Endothelial cell of umbilical vein (primary cell): ENCODE measurements at regions not wholly inside any gene's neighbourhood (a gene's known extent, or its start where the extent isn't known, plus 50 kb on each side); places are given as distances from the start of the nearest gene placed in this dataset.

Source experiments
- BruUV-seq: library from RNA; stranded (reverse); fragments of 400-500 nt; replicated peaks from 2 replicates; lab custom pipeline; 2021; lab: Mats Ljungman, UMichigan
- CTCF ChIA-PET: fragments of 300-600, 350-600 bp; sonication (Branson Sonifier 250); formaldehyde crosslinking; loops from one replicate; lab custom pipeline; 2021; ENCODE audit warnings: antibody characterized with exemption, inconsistent platforms; lab: Charles Lee
- POLR2A ChIA-PET: fragments of 300-600, 350-600 bp; sonication (Branson Sonifier 250); formaldehyde crosslinking; loops from one replicate; lab custom pipeline; 2021; ENCODE audit warnings: antibody characterized with exemption, inconsistent platforms; lab: Charles Lee
- DNase-seq: peaks from one replicate; pipeline ENCODE4 v3.0.0-alpha.2; 2011; ENCODE audit warnings: low read depth, low spot score
- FAIRE-seq: peaks from 2 replicates; lab custom pipeline; 2011; peaks lifted over from hg19 to GRCh38; lab: Jason Lieb, UNC
- H2AFZ ChIP-seq: 2 replicates; pipeline ENCODE4 v1.6.0; 2012; ENCODE audit warnings: low read depth, low read length, control low read depth, inconsistent platforms
- H3K27ac ChIP-seq: 2 replicates; pipeline ENCODE4 v1.5.1; 2011; ENCODE audit warnings: low read depth, mild to moderate bottlenecking, control low read depth, low read length, moderate library complexity; ENCODE audit not compliant: insufficient read depth
- H3K27me3 ChIP-seq, 2 experiments: 2 replicates each; pipeline versions ENCODE4 v1.6.0 to v1.6.1; 2011; ENCODE audit warnings: low read length in 2 of 2, mixed read lengths in 1 of 2; ENCODE audit not compliant: control insufficient read depth in 2 of 2, insufficient read depth in 2 of 2
- H3K36me3 ChIP-seq, 2 experiments: 2 replicates in 1 of 2; 3 replicates in 1 of 2; pipeline ENCODE4 v1.5.1; 2011; ENCODE audit warnings: low read length in 2 of 2, mild to moderate bottlenecking in 1 of 2, moderate library complexity in 1 of 2; ENCODE audit not compliant: control insufficient read depth in 2 of 2, insufficient read depth in 2 of 2; ENCODE audit errors: extremely low read depth in 1 of 2
- H3K4me1 ChIP-seq: 3 replicates; pipeline ENCODE4 v1.5.1; 2011; ENCODE audit warnings: mild to moderate bottlenecking, low read length; ENCODE audit not compliant: control insufficient read depth, insufficient read depth; ENCODE audit errors: extremely low read depth
- H3K4me2 ChIP-seq: 2 replicates; pipeline ENCODE4 v1.6.1; 2011; ENCODE audit warnings: low read length, control low read depth, mixed read lengths; ENCODE audit not compliant: insufficient read depth
- H3K4me3 ChIP-seq, 3 experiments: fragments of 200-600 bp in 1 of 3; sonication (generic), shearing (Covaris generic) in 1 of 3; replicated peaks in 1 of 3; 2 replicates each; pipeline ENCODE4 v1.5.1; 2011 to 2016; ENCODE audit warnings: control low read depth in 3 of 3, low read length in 3 of 3, mild to moderate bottlenecking in 2 of 3, inconsistent platforms in 1 of 3, low read depth in 1 of 3, moderate library complexity in 1 of 3; ENCODE audit not compliant: insufficient read depth in 1 of 3
- H3K79me2 ChIP-seq: 2 replicates; pipeline ENCODE4 v1.6.0; 2012; ENCODE audit warnings: low read length, inconsistent platforms; ENCODE audit not compliant: control insufficient read depth, insufficient read depth
- H3K9ac ChIP-seq: replicated peaks from 2 replicates; pipeline ENCODE3; 2011; ENCODE audit warnings: low read length, control low read depth; ENCODE audit not compliant: insufficient read depth; ENCODE audit errors: extremely low read depth
- H3K9me1 ChIP-seq: replicated peaks from 3 replicates; pipeline ENCODE4 v1.6.0; 2011; ENCODE audit warnings: mild to moderate bottlenecking, low read length; ENCODE audit not compliant: control insufficient read depth, insufficient read depth; ENCODE audit errors: extremely low read depth
- H3K9me3 ChIP-seq: replicated peaks from 2 replicates; pipeline ENCODE4 v1.5.1; 2012; ENCODE audit warnings: low read length, inconsistent platforms; ENCODE audit not compliant: control insufficient read depth, insufficient read depth
- H4K20me1 ChIP-seq: replicated peaks from 2 replicates; pipeline ENCODE3; 2011; ENCODE audit warnings: mild to moderate bottlenecking, low read length; ENCODE audit not compliant: control insufficient read depth, insufficient read depth; ENCODE audit errors: extremely low read depth
- EZH2 ChIP-seq: IDR thresholded peaks from 2 replicates; pipeline ENCODE4 v1.6.1; 2012; ENCODE audit warnings: borderline replicate concordance, low read depth, mild to moderate bottlenecking, moderate library complexity, low read length, inconsistent platforms; ENCODE audit not compliant: severe bottlenecking
- FOS ChIP-seq: IDR thresholded peaks from 2 replicates; pipeline ENCODE4 v1.6.1; 2011; ENCODE audit warnings: mild to moderate bottlenecking, low read length, moderate library complexity, borderline replicate concordance; ENCODE audit not compliant: insufficient read depth
- GATA2 ChIP-seq: IDR thresholded peaks from 2 replicates; pipeline ENCODE4 v1.7.0; 2011; ENCODE audit warnings: low read depth, mild to moderate bottlenecking, moderate library complexity, mixed read lengths, low read length; ENCODE audit not compliant: insufficient read length, insufficient read depth
- JUN ChIP-seq: IDR thresholded peaks from 2 replicates; pipeline ENCODE4 v1.6.1; 2011; ENCODE audit warnings: borderline replicate concordance, low read depth; ENCODE audit not compliant: insufficient read length, insufficient read depth
- MYC ChIP-seq: IDR thresholded peaks from one replicate; pipeline ENCODE4 v1.6.1; 2011; ENCODE audit warnings: mild to moderate bottlenecking, low read depth, low read length
- POLR2A ChIP-seq: IDR thresholded peaks from 2 replicates; pipeline ENCODE4 v1.6.1; 2012; ENCODE audit warnings: low read depth, mild to moderate bottlenecking, control low read depth, low read length
- POLR2AphosphoS5 ChIP-seq: IDR thresholded peaks from 2 replicates; pipeline ENCODE4 v1.6.1; 2012; ENCODE audit warnings: low read depth, mild to moderate bottlenecking, control low read depth, low read length, moderate library complexity; ENCODE audit not compliant: insufficient read depth
- dilution Hi-C: fragments of 300-500 bp; cut with MboI; formaldehyde crosslinking; loops from one replicate; pipeline ENCODE4 v1.15.0; 2019; ENCODE audit warnings: low sequenced_read_pairs; ENCODE audit not compliant: extremely low pct_ligation_motif_present
- intact Hi-C: fragments of 100-400 bp; cut with micrococcal nuclease; formaldehyde crosslinking; loops from one replicate; pipeline ENCODE4 v1.10.0; 2022
- TF ChIP-seq, protein P1 (sequence below): IDR thresholded peaks from 2 replicates; pipeline ENCODE4 v1.6.1; 2011; ENCODE audit not compliant: insufficient read depth, insufficient read length
- TF ChIP-seq, protein P2 (sequence below), 2 donors: IDR thresholded peaks; 1 replicate in 1 of 2; 2 replicates in 1 of 2; pipeline ENCODE4 v1.5.1; 2011; ENCODE audit warnings: low read length in 2 of 2, mild to moderate bottlenecking in 2 of 2, moderate library complexity in 2 of 2, control low read depth in 1 of 2, inconsistent platforms in 1 of 2, low read depth in 1 of 2; ENCODE audit not compliant: insufficient read depth in 1 of 2; ENCODE audit errors: extremely low read depth in 1 of 2

DNA sequence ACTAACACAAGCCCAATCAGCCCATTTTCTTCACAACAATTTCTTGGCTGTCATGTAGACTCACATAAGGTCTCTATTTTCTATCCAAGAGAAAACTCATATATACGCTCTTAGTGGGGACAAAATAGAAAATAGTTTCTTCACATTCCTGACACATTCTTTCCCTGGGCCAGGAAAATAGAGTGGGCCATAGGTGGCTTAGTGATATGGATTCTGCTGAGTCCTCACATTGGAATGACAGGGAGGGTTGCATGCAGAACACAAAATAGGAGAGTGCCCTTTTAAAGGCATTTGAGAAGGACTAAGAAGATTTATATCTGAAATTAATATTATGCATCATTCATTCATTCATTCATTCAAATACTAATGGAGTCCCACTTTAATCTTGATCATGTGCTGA is 207.7 kb downstream of the LYPLAL1 start:
- ChIA-PET POLR2A (no interaction called here), CTCF (interaction anchor here (1.2 kb wide), 1 partner anchor 9 kb away, joined by 3 read pairs; no protein-coding TSS in a partner anchor)
- Histone ChIP-seq H3K9ac (no peak overlapping the region), H3K9me1 (no peaks in the 10 kb centered on the region), H3K4me3 (no peak overlapping the region), H3K9me3 (no peaks in the 10 kb centered on the region), H3K4me2 (no peak overlapping the region), H3K4me1 (no peaks in the 10 kb centered on the region), H4K20me1 (no peaks in the 10 kb centered on the region), H3K79me2 (no peaks in the 10 kb centered on the region), H3K27ac (no peak overlapping the region), H2AFZ (no peak overlapping the region), H3K36me3 (no peaks in the 10 kb centered on the region), H3K27me3 (no peaks in the 10 kb centered on the region)
- dilution Hi-C loops: no loop called here
- TF ChIP-seq POLR2AphosphoS5: no peak
- no peak for TF ChIP-seq JUN
- no peak for TF ChIP-seq EZH2
- TF ChIP-seq MYC: no peak
- TF ChIP-seq, protein P1, sequence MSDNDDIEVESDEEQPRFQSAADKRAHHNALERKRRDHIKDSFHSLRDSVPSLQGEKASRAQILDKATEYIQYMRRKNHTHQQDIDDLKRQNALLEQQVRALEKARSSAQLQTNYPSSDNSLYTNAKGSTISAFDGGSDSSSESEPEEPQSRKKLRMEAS: no peak
- TF ChIP-seq, protein P2, sequence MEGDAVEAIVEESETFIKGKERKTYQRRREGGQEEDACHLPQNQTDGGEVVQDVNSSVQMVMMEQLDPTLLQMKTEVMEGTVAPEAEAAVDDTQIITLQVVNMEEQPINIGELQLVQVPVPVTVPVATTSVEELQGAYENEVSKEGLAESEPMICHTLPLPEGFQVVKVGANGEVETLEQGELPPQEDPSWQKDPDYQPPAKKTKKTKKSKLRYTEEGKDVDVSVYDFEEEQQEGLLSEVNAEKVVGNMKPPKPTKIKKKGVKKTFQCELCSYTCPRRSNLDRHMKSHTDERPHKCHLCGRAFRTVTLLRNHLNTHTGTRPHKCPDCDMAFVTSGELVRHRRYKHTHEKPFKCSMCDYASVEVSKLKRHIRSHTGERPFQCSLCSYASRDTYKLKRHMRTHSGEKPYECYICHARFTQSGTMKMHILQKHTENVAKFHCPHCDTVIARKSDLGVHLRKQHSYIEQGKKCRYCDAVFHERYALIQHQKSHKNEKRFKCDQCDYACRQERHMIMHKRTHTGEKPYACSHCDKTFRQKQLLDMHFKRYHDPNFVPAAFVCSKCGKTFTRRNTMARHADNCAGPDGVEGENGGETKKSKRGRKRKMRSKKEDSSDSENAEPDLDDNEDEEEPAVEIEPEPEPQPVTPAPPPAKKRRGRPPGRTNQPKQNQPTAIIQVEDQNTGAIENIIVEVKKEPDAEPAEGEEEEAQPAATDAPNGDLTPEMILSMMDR (IDR thresholded peaks at IDR 0.05; ENCODE audit: extremely low read depth in 1 of 2, insufficient read depth in 1 of 2, low read depth in 1 of 2, low read length in 2 of 2): no peak
- TF ChIP-seq GATA2: no peak
- no peak for TF ChIP-seq POLR2A
- no peak for TF ChIP-seq FOS
- intact Hi-C loops: loop anchor here (10.0 kb wide), 1 partner anchor 387 kb away; no protein-coding TSS in a partner anchor
- FAIRE-seq (no peak), DNase-seq (no peak)
- no TSS peak for BruUV-seq
